Subcutaneous abdominal adipose tissue (tissue), 5 donors: ENCODE measurements at regions not wholly inside any gene's neighbourhood (a gene's known extent, or its start where the extent isn't known, plus 50 kb on each side); places are given as distances from the start of the nearest gene placed in this dataset.

ENCODE experiments used
- H3K27ac ChIP-seq: one replicate; pipeline ENCODE4 v1.7.0; 2013; ENCODE audit warnings: low read depth, mild to moderate bottlenecking, inconsistent platforms, low read length, moderate library complexity
- H3K27me3 ChIP-seq, 5 donors: one replicate each; pipeline ENCODE4 v1.7.0; 2013; ENCODE audit warnings: low read length in 5 of 5, inconsistent platforms in 1 of 5; ENCODE audit not compliant: control insufficient read depth in 5 of 5, insufficient read depth in 4 of 5
- H3K36me3 ChIP-seq, 5 donors: one replicate each; pipeline ENCODE4 v1.7.0; 2013; ENCODE audit warnings: low read length in 5 of 5; ENCODE audit not compliant: control insufficient read depth in 5 of 5, insufficient read depth in 5 of 5
- H3K4me1 ChIP-seq, 5 donors: one replicate each; pipeline ENCODE4 v1.7.0; 2013; ENCODE audit warnings: low read length in 5 of 5, mild to moderate bottlenecking in 3 of 5, moderate library complexity in 1 of 5; ENCODE audit not compliant: control insufficient read depth in 5 of 5, insufficient read depth in 5 of 5
- H3K4me3 ChIP-seq, 5 donors: one replicate each; pipeline ENCODE4 v1.7.0; 2013; ENCODE audit warnings: low read length in 5 of 5, low read depth in 1 of 5
- H3K9ac ChIP-seq, 5 donors: one replicate each; pipeline ENCODE4 v1.7.0; 2013; ENCODE audit warnings: low read length in 5 of 5, mild to moderate bottlenecking in 4 of 5, moderate library complexity in 3 of 5
- H3K9me3 ChIP-seq, 5 donors: one replicate each; pipeline ENCODE4 v1.7.0; 2013; ENCODE audit warnings: low read length in 5 of 5; ENCODE audit not compliant: control insufficient read depth in 5 of 5
- donor health status: healthy.
- donor health status: healthy.
- donor health status: healthy.
- donor health status: healthy.
- donor health status: healthy.

- H3K27me3 ChIP-seq, result no peaks in the 10 kb centered on the region
- H3K36me3 ChIP-seq, result no peaks in the 10 kb centered on the region
- no peak overlapping the region for H3K27ac ChIP-seq
- H3K9ac ChIP-seq, result no peak overlapping the region
- peaks cover 4 to 28% (median 17%) of the 10 kb centered on the region in 5 donors for H3K4me1 ChIP-seq
- no peaks in the 10 kb centered on the region for H3K9me3 ChIP-seq
- H3K4me3 ChIP-seq, result peak overlapping the region in 4 of 5 donors; percentile 10 to 43 (median 22)
Observed at GRCh38 chr15:35673093-35673684, 127.2 kb upstream of the DPH6 start.

GRCh38 chr15:35674873-35675781, 129.2 kb upstream of the DPH6 start:
- Histone ChIP-seq H3K9me3 (no peaks in the 10 kb centered on the region), H3K27me3 (no peaks in the 10 kb centered on the region), H3K4me1 (peaks cover 4 to 28% (median 17%) of the 10 kb centered on the region in 5 donors), H3K4me3 (no peak overlapping the region), H3K36me3 (no peaks in the 10 kb centered on the region), H3K27ac (no peak overlapping the region), H3K9ac (peak overlapping the region in 1 of 5 donors; percentile 32)

DNA sequence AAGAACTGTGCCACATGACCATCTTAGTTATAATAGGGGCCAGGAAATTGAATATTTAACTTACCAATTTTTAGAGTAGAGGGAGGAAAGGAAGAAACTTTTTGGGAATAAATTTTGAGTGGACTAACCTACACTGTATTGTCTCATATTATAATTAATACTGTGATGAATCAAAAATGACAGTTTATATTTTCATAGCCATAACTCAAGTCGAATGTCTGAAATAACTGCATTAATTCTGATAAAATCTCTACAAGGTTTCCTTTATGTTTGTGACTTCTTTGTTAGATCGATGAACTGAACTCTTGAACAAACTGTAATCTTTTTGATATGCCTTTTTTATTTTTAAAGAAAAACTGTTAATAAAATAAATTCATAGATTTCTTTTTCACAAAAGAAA, 132.8 kb upstream of the DPH6 start:
- Histone ChIP-seq H3K9ac (no peak overlapping the region), H3K4me1 (peaks cover 4 to 11% (median 9%) of the 10 kb centered on the region in 5 donors), H3K9me3 (no peaks in the 10 kb centered on the region), H3K36me3 (no peaks in the 10 kb centered on the region), H3K27ac (no peak overlapping the region), H3K4me3 (no peak overlapping the region), H3K27me3 (no peaks in the 10 kb centered on the region)

- H3K9ac ChIP-seq, result no peak overlapping the region
- no peak overlapping the region for H3K4me3 ChIP-seq
- H3K27me3 ChIP-seq, result no peaks in the 10 kb centered on the region
- H3K4me1 ChIP-seq, result peaks cover 4 to 11% (median 9%) of the 10 kb centered on the region in 5 donors
- H3K27ac ChIP-seq, result no peak overlapping the region
- H3K36me3 ChIP-seq, result no peaks in the 10 kb centered on the region
- H3K9me3 ChIP-seq, result no peaks in the 10 kb centered on the region
Observed at GRCh38 chr15:35679186-35679585, 133.2 kb upstream of the DPH6 start.

GRCh38 chr15:35680951-35681350, 135.0 kb upstream of the DPH6 start:
- Histone ChIP-seq H3K27me3 (no peaks in the 10 kb centered on the region), H3K4me1 (no peaks in the 10 kb centered on the region), H3K27ac (no peak overlapping the region), H3K4me3 (no peak overlapping the region), H3K36me3 (no peaks in the 10 kb centered on the region), H3K9ac (no peak overlapping the region), H3K9me3 (no peaks in the 10 kb centered on the region)

GRCh38 chr15:35686347-35686746, 140.4 kb upstream of the DPH6 start:
- H3K27me3 ChIP-seq, result no peaks in the 10 kb centered on the region
- no peaks in the 10 kb centered on the region for H3K9me3 ChIP-seq
- no peak overlapping the region for H3K9ac ChIP-seq
- H3K4me1 ChIP-seq, result peaks cover 5 to 13% (median 8%) of the 10 kb centered on the region in 5 donors
- no peak overlapping the region for H3K27ac ChIP-seq
- no peaks in the 10 kb centered on the region for H3K36me3 ChIP-seq
- H3K4me3 ChIP-seq, result no peak overlapping the region

DNA sequence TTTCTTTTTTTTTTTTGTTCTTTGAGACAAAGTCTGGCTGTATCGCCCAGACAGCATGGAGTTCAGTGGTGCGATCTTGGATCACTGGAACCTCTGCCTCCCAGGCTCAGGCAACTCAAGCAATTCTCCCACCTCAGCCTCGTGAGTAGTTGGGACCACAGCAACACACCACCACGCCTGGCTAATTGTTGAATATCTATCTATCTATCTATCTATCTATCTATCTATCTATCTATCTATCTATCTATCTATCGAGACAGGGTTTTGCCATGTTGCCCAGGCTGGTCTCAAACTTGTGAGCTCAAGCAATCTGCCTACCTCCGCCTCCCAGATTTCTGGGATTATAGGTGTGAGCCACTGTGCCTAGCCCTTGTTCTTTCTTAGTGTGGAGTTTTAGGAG, 143.3 kb upstream of the DPH6 start:
- Histone ChIP-seq H3K4me3 (no peak overlapping the region), H3K9ac (no peak overlapping the region), H3K27me3 (no peaks in the 10 kb centered on the region), H3K9me3 (no peaks in the 10 kb centered on the region), H3K4me1 (peaks cover 6 to 33% (median 13%) of the 10 kb centered on the region in 5 donors), H3K36me3 (no peaks in the 10 kb centered on the region), H3K27ac (no peak overlapping the region)

DNA sequence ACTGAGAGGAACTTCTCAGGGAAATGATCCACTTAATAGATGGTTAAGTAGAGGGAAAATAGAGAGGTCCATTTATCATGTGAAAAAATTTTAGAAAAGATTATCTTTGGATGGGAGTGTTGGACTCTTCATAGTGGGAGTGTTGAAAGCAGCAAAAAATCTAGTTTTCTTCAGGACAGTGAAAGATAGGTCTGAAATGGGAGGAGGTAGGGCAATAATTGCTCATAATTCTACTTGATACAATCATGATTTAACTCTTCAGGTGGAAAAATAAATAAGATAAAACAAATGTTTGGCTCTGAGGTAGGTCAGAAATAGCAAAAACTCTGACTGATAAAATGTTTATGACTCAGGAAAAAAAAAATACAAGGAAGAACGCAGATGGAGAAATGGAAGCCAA, 144.1 kb upstream of the DPH6 start:
- H3K27ac ChIP-seq, result no peak overlapping the region
- no peak overlapping the region for H3K9ac ChIP-seq
- H3K27me3 ChIP-seq, result no peaks in the 10 kb centered on the region
- no peaks in the 10 kb centered on the region for H3K36me3 ChIP-seq
- peaks cover 6 to 33% (median 13%) of the 10 kb centered on the region in 5 donors for H3K4me1 ChIP-seq
- no peak overlapping the region for H3K4me3 ChIP-seq
- no peaks in the 10 kb centered on the region for H3K9me3 ChIP-seq

DNA sequence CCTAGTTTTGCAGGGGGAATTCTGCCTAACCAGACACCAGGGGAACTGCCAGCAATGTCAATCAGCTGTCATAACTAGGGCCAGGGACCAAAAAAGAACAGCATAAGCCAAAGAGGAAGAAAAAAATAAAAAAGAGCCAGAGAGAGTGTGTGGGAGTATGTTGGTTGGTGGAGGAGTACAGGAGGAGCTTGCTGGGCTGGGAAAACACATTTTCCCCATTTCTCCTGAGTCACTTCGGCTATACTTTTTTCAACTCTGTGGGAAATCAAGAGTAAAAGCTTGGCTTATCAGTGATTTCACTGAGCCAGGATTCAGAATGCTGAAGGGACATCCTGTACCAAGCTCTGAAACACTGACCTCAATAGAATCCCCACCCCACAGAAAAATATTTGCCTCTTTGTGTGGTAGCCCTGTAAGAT, 144.7 kb upstream of the DPH6 start:
- Histone ChIP-seq H3K9ac (peak overlapping the region in 1 of 5 donors; percentile 3), H3K36me3 (no peaks in the 10 kb centered on the region), H3K27me3 (no peaks in the 10 kb centered on the region), H3K9me3 (no peaks in the 10 kb centered on the region), H3K4me1 (peaks cover 6 to 33% (median 13%) of the 10 kb centered on the region in 5 donors), H3K4me3 (no peak overlapping the region), H3K27ac (peak overlapping the region; percentile 22)

GRCh38 chr15:35691173-35691761, 145.3 kb upstream of the DPH6 start:
- Histone ChIP-seq H3K4me3 (no peak overlapping the region), H3K4me1 (peaks cover 6 to 33% (median 13%) of the 10 kb centered on the region in 5 donors), H3K9me3 (no peaks in the 10 kb centered on the region), H3K27ac (peak overlapping the region; percentile 22), H3K36me3 (no peaks in the 10 kb centered on the region), H3K9ac (no peak overlapping the region), H3K27me3 (no peaks in the 10 kb centered on the region)
